OCI-LY3 (cell line): ENCODE measurements at regions not wholly inside any gene's neighbourhood (a gene's known extent, or its start where the extent isn't known, plus 50 kb on each side); places are given as distances from the start of the nearest gene placed in this dataset.

Experiments
- EZH2phosphoT487 ChIP-seq: fragments of 200-600 bp; shearing (Covaris generic); IDR thresholded peaks from 2 replicates; pipeline ENCODE4 v1.6.1; 2018; ENCODE audit warnings: antibody characterized with exemption, mixed run types, low read depth
- TF ChIP-seq, protein P1 (sequence below): fragments of 200-600, 300-600 bp; sonication (generic); IDR thresholded peaks from 2 replicates; pipeline ENCODE4 v1.5.1; 2014; ENCODE audit warnings: antibody characterized with exemption, low read length, low read depth

DNA sequence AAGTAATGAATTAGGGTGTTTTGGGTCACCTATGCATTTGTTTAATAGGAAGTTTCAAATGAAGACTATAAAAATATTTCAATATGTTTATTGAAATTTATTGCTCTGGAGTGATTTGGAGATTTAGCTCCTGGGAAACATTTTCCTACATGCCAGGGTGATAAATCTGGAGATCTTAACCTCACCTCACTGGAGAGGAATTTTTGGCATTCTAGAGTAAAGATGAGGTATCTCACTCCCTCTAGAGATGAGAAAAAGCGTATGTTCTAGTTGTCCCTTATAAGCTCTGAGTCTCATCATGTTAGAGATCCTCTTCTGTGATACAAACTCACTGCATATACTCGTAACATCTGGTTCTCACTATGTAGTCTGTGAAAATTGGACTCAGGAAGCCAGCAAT, 219.0 kb downstream of the KLHL4 start:
- TF ChIP-seq, protein P1, sequence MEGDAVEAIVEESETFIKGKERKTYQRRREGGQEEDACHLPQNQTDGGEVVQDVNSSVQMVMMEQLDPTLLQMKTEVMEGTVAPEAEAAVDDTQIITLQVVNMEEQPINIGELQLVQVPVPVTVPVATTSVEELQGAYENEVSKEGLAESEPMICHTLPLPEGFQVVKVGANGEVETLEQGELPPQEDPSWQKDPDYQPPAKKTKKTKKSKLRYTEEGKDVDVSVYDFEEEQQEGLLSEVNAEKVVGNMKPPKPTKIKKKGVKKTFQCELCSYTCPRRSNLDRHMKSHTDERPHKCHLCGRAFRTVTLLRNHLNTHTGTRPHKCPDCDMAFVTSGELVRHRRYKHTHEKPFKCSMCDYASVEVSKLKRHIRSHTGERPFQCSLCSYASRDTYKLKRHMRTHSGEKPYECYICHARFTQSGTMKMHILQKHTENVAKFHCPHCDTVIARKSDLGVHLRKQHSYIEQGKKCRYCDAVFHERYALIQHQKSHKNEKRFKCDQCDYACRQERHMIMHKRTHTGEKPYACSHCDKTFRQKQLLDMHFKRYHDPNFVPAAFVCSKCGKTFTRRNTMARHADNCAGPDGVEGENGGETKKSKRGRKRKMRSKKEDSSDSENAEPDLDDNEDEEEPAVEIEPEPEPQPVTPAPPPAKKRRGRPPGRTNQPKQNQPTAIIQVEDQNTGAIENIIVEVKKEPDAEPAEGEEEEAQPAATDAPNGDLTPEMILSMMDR: no peak
- TF ChIP-seq EZH2phosphoT487: no peak
